ENCODE measurements at regions not wholly inside any gene's neighbourhood (a gene's known extent, or its start where the extent isn't known, plus 50 kb on each side); places are given as distances from the start of the nearest gene placed in this dataset.

GRCh38 chr4:133982533-133983224 is 218.9 kb downstream of the PABPC4L start:
- no peak for DNase-seq (ENCODE audit: low spot score)

GRCh38 chr4:133981327-133981726 is 220.3 kb downstream of the PABPC4L start:
- no peak for TF ChIP-seq CTCF (IDR thresholded peaks at IDR 0.05; ENCODE audit: extremely low read depth, missing control alignments)
- DNase-seq (ENCODE audit: low spot score): no peak

More at GRCh38 chr4:133982533-133983224, 218.9 kb downstream of the PABPC4L start:
- TF ChIP-seq CTCF (IDR thresholded peaks at IDR 0.05; ENCODE audit: extremely low read depth, missing control alignments): no peak

- no peak for TF ChIP-seq CTCF (IDR thresholded peaks at IDR 0.05; ENCODE audit: extremely low read depth, missing control alignments)
- DNase-seq (ENCODE audit: low spot score): no peak
These were observed 229.0 kb downstream of the PABPC4L start for GRCh38 chr4:133972586-133972985.

- DNase-seq (ENCODE audit: low spot score): no peak
- TF ChIP-seq CTCF (IDR thresholded peaks at IDR 0.05; ENCODE audit: extremely low read depth, missing control alignments): no peak
These were observed 232.3 kb downstream of the PABPC4L start for GRCh38 chr4:133969202-133969848.

GRCh38 chr4:133968174-133968573 is 233.4 kb downstream of the PABPC4L start:
- TF ChIP-seq CTCF (IDR thresholded peaks at IDR 0.05; ENCODE audit: extremely low read depth, missing control alignments): no peak
- no peak for DNase-seq (ENCODE audit: low spot score)

- TF ChIP-seq CTCF (IDR thresholded peaks at IDR 0.05; ENCODE audit: extremely low read depth, missing control alignments): no peak
- no peak for DNase-seq (ENCODE audit: low spot score)
These were observed 240.6 kb downstream of the PABPC4L start for GRCh38 chr4:133960975-133961374.

GRCh38 chr4:133943081-133943480 is 258.5 kb downstream of the PABPC4L start:
- DNase-seq (ENCODE audit: low spot score): no peak
- no peak for TF ChIP-seq CTCF (IDR thresholded peaks at IDR 0.05; ENCODE audit: extremely low read depth, missing control alignments)

Data from GM20000 (cell line).